Mucosa of descending colon (tissue), 3 donors: ENCODE measurements at regions not wholly inside any gene's neighbourhood (a gene's known extent, or its start where the extent isn't known, plus 50 kb on each side); places are given as distances from the start of the nearest gene placed in this dataset.
"Not testable (repeated sequence)": the region's sequence is repeated elsewhere in the genome, so short reads cannot be mapped to it uniquely, and the experiment has no call there.

Source experiments
- ATAC-seq: fragments of 200-7000 bp; cut with Tn5 transposase; one replicate; pipeline ENCODE4 v1.9.1; 2020; ENCODE audit warnings: mild to moderate bottlenecking, moderate library complexity
- DNase-seq, 3 donors: peaks; one replicate each; pipeline ENCODE4 v3.0.0-alpha.2; 2020
- H3K36me3 ChIP-seq: fragments of 200-600 bp; one replicate; pipeline ENCODE4 v1.8.0; 2021; ENCODE audit warnings: low read depth, mild to moderate bottlenecking
- H3K4me1 ChIP-seq: fragments of 200-600 bp; one replicate; pipeline ENCODE4 v1.8.0; 2021; ENCODE audit warnings: low read depth, mild to moderate bottlenecking
- H3K4me3 ChIP-seq: fragments of 200-600 bp; one replicate; pipeline ENCODE4 v1.8.0; 2021; ENCODE audit warnings: mild to moderate bottlenecking
- H3K9me3 ChIP-seq: fragments of 200-600 bp; one replicate; pipeline ENCODE4 v1.8.0; 2021; ENCODE audit warnings: mild to moderate bottlenecking
- intact Hi-C, 2 donors: fragments of 100-400 bp; cut with DNase I in 1 of 2; cut with micrococcal nuclease in 1 of 2; formaldehyde crosslinking; loops; one replicate each; pipeline versions ENCODE4 v1.11.0 to v1.11.1; 2022; cut with DNase I, micrococcal nuclease
- TF ChIP-seq, protein P1 (sequence below): fragments of 200-600 bp; IDR thresholded peaks from one replicate; pipeline ENCODE4 v1.8.0; 2022; ENCODE audit warnings: antibody characterized with exemption, mild to moderate bottlenecking
- donor health status: DM: no; HTN: no; CAD: no; lungs with moderate emphysema.
- donor health status: DM: no; HTN: no; CAD: no.
- donor health status: DM: no; HTN: yes; CAD: no.

DNA sequence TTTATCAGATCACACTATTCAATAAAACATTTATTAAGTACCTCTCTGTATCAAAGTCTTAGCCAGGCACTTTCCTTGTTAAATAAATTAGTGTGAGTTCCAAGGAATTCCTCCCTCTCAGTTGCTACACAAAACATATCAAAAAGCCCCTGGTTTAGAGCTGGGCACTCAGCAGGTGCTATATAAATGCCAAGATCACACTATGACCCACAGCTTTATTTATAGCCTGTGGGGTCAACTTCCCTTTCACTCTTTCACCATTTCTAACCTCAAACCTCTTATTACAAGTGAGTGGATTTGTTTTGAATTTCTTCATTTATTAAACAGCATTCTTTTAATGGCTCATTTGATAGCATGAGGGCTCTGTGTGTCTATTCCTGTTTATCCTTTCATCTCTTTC, 112.6 kb upstream of the MPHOSPH6 start:
- Histone ChIP-seq H3K4me1 (no peaks in the 10 kb centered on the region), H3K4me3 (no peak overlapping the region), H3K9me3 (no peaks in the 10 kb centered on the region), H3K36me3 (no peaks in the 10 kb centered on the region)
- no peak for ATAC-seq
- intact Hi-C loops, result no loop called here
- no peak for DNase-seq
- TF ChIP-seq, protein P1, sequence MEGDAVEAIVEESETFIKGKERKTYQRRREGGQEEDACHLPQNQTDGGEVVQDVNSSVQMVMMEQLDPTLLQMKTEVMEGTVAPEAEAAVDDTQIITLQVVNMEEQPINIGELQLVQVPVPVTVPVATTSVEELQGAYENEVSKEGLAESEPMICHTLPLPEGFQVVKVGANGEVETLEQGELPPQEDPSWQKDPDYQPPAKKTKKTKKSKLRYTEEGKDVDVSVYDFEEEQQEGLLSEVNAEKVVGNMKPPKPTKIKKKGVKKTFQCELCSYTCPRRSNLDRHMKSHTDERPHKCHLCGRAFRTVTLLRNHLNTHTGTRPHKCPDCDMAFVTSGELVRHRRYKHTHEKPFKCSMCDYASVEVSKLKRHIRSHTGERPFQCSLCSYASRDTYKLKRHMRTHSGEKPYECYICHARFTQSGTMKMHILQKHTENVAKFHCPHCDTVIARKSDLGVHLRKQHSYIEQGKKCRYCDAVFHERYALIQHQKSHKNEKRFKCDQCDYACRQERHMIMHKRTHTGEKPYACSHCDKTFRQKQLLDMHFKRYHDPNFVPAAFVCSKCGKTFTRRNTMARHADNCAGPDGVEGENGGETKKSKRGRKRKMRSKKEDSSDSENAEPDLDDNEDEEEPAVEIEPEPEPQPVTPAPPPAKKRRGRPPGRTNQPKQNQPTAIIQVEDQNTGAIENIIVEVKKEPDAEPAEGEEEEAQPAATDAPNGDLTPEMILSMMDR, result no peak

- no peak for ATAC-seq
- TF ChIP-seq, protein P1, result no peak
- Histone ChIP-seq H3K4me1 (no peaks in the 10 kb centered on the region), H3K9me3 (no peaks in the 10 kb centered on the region), H3K4me3 (no peak overlapping the region), H3K36me3 (no peaks in the 10 kb centered on the region)
- intact Hi-C loops, result no loop called here
- no peak for DNase-seq
Measured at GRCh38 chr16:82281544-82281943, 111.5 kb upstream of the MPHOSPH6 start.

DNA sequence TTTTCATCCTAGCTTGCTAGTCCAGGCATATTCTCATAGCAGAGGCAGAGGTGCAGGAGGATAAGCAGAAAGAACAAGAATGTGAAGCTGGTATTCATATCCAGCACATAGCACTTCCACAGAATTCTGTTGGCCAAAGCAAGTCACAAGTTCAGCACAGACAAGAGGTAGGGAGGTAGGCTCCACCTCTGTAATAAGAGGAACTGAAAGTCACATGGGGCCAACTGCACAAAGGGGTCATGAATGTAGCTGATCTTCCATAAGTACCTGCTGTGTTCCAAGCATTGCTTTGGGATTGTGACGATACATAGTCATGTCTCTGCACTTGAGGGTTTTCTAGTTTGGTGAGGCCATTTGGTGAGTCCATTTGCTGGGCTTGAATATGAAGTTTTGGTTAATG, 110.8 kb upstream of the MPHOSPH6 start:
- ATAC-seq (no peak), DNase-seq (no peak)
- Histone ChIP-seq H3K9me3 (no peaks in the 10 kb centered on the region), H3K4me1 (no peaks in the 10 kb centered on the region), H3K36me3 (no peaks in the 10 kb centered on the region), H3K4me3 (no peak overlapping the region)
- TF ChIP-seq, protein P1, result no peak
- intact Hi-C loops, result no loop called here

- H3K4me1 ChIP-seq, H3K9me3 ChIP-seq, DNase-seq, H3K36me3 ChIP-seq, H3K4me3 ChIP-seq, intact Hi-C loops, ATAC-seq: not testable (repeated sequence)
Measured at GRCh38 chr16:82275349-82275748, 105.3 kb upstream of the MPHOSPH6 start.

- no peak for ATAC-seq
Measured at GRCh38 chr16:82271636-82272035, 101.6 kb upstream of the MPHOSPH6 start.

GRCh38 chr16:82267675-82268074, 97.7 kb upstream of the MPHOSPH6 start:
- ATAC-seq, H3K9me3 ChIP-seq, H3K4me3 ChIP-seq, H3K4me1 ChIP-seq, H3K36me3 ChIP-seq, DNase-seq, intact Hi-C loops: not testable (repeated sequence)

More at GRCh38 chr16:82271636-82272035, 101.6 kb upstream of the MPHOSPH6 start:
- no peaks in the 10 kb centered on the region for H3K36me3 ChIP-seq
- no peaks in the 10 kb centered on the region for H3K9me3 ChIP-seq
- no peak for DNase-seq
- no peaks in the 10 kb centered on the region for H3K4me1 ChIP-seq
- TF ChIP-seq, protein P1, result no peak
- no peak overlapping the region for H3K4me3 ChIP-seq
- intact Hi-C loops, result no loop called here

GRCh38 chr16:82265809-82266208, 95.8 kb upstream of the MPHOSPH6 start:
- no peak overlapping the region for H3K4me3 ChIP-seq
- no peaks in the 10 kb centered on the region for H3K36me3 ChIP-seq
- intact Hi-C loops, result no loop called here
- TF ChIP-seq, protein P1, result no peak
- ATAC-seq, result no peak
- no peaks in the 10 kb centered on the region for H3K9me3 ChIP-seq
- DNase-seq, result no peak
- H3K4me1 ChIP-seq, result no peaks in the 10 kb centered on the region
